HG02610 (cell line): ENCODE measurements at regions not wholly inside any gene's neighbourhood (a gene's known extent, or its start where the extent isn't known, plus 50 kb on each side); places are given as distances from the start of the nearest gene placed in this dataset.

Source experiments
- ATAC-seq: cut with Tn5 transposase; IDR thresholded peaks from one replicate; pipeline ENCODE4 v1.9.1; 2021; ENCODE audit warnings: mild to moderate bottlenecking, moderate library complexity; ENCODE audit not compliant: unreplicated experiment

GRCh38 chr6:105819745-105820144 is 266.4 kb upstream of the PRDM1 start:
- no peak for ATAC-seq

GRCh38 chr6:105818505-105818904 is 267.6 kb upstream of the PRDM1 start:
- ATAC-seq = no peak

- ATAC-seq = no peak
These were observed 268.2 kb upstream of the PRDM1 start for GRCh38 chr6:105817961-105818360.

- ATAC-seq = no peak
These were observed 268.8 kb upstream of the PRDM1 start for GRCh38 chr6:105817370-105817769.

- no peak for ATAC-seq
These were observed 269.3 kb upstream of the PRDM1 start for GRCh38 chr6:105816847-105817246.

- ATAC-seq = no peak
These were observed 270.2 kb upstream of the PRDM1 start for GRCh38 chr6:105815661-105816555.

GRCh38 chr6:105814745-105815536 is 271.2 kb upstream of the PRDM1 start:
- ATAC-seq = no peak

GRCh38 chr6:105810922-105811482 is 275.1 kb upstream of the PRDM1 start:
- no peak for ATAC-seq

GRCh38 chr6:105810105-105810921 is 275.8 kb upstream of the PRDM1 start:
- peak; percentile 62 for ATAC-seq

- ATAC-seq = no peak
These were observed 277.6 kb upstream of the PRDM1 start for GRCh38 chr6:105808571-105808970.

GRCh38 chr6:105807905-105808304 is 278.2 kb upstream of the PRDM1 start:
- no peak for ATAC-seq

- ATAC-seq = no peak
These were observed 279.6 kb upstream of the PRDM1 start for GRCh38 chr6:105806486-105806920.

- no peak for ATAC-seq
These were observed 280.6 kb upstream of the PRDM1 start for GRCh38 chr6:105805501-105806023.

GRCh38 chr6:105804424-105804823 is 281.7 kb upstream of the PRDM1 start:
- no peak for ATAC-seq

- ATAC-seq = no peak
These were observed 282.1 kb upstream of the PRDM1 start for GRCh38 chr6:105804000-105804399.

- no peak for ATAC-seq
These were observed 282.7 kb upstream of the PRDM1 start for GRCh38 chr6:105803442-105803841.

GRCh38 chr6:105802703-105803102 is 283.4 kb upstream of the PRDM1 start:
- no peak for ATAC-seq

GRCh38 chr6:105800871-105801270 is 285.3 kb upstream of the PRDM1 start:
- no peak for ATAC-seq

GRCh38 chr6:105800398-105800797 is 285.7 kb upstream of the PRDM1 start:
- no peak for ATAC-seq

- no peak for ATAC-seq
These were observed 287.1 kb upstream of the PRDM1 start for GRCh38 chr6:105799056-105799455.
